Thymus (tissue), 11 donors: ENCODE measurements at regions not wholly inside any gene's neighbourhood (a gene's known extent, or its start where the extent isn't known, plus 50 kb on each side); places are given as distances from the start of the nearest gene placed in this dataset.

Experiments
- DNase-seq, 9 donors: peaks; one replicate each; pipeline ENCODE4 v3.0.0-alpha.2; 2013; ENCODE audit warnings: low spot score in 9 of 9, low read depth in 6 of 9, missing footprints in 1 of 9
- H3K27ac ChIP-seq, 2 donors: one replicate each; pipeline ENCODE4 v1.5.1; 2013; ENCODE audit warnings: control low read depth in 1 of 2, low read depth in 1 of 2, low read length in 1 of 2, mild to moderate bottlenecking in 1 of 2, moderate library complexity in 1 of 2
- H3K27me3 ChIP-seq, 2 donors: one replicate each; pipeline ENCODE4 v1.5.1; 2013; ENCODE audit warnings: low read length in 1 of 2; ENCODE audit not compliant: control insufficient read depth in 2 of 2, insufficient read depth in 1 of 2
- H3K36me3 ChIP-seq, 2 donors: one replicate each; pipeline ENCODE4 v1.5.1; 2013; ENCODE audit warnings: low read length in 1 of 2, mild to moderate bottlenecking in 1 of 2, moderate library complexity in 1 of 2; ENCODE audit not compliant: control insufficient read depth in 2 of 2, insufficient read depth in 2 of 2
- H3K4me1 ChIP-seq, 2 donors: one replicate each; pipeline ENCODE4 v1.5.1; 2013; ENCODE audit warnings: low read length in 2 of 2; ENCODE audit not compliant: control insufficient read depth in 2 of 2, insufficient read depth in 2 of 2
- H3K4me3 ChIP-seq, 2 donors: one replicate each; pipeline ENCODE4 v1.5.1; 2013; ENCODE audit warnings: low read length in 2 of 2, control low read depth in 1 of 2, mild to moderate bottlenecking in 1 of 2
- H3K9me3 ChIP-seq, 2 donors: one replicate each; pipeline ENCODE4 v1.5.1; 2013; ENCODE audit warnings: low read length in 1 of 2, mild to moderate bottlenecking in 1 of 2; ENCODE audit not compliant: control insufficient read depth in 2 of 2, insufficient read depth in 1 of 2
- WGBS: extraction: QIAGEN DNeasy Blood & Tissue Kit; methylation state at CpG from one replicate; pipeline ENCODE4 v1.1.7; 2013; 5-methylcytosine and 5-hydroxymethylcytosine counted together
- donor health status: healthy.

- H3K9me3 ChIP-seq, result no peaks in the 10 kb centered on the region
- H3K27ac ChIP-seq, result no peak overlapping the region
- no peak for DNase-seq
- H3K4me1 ChIP-seq, result no peaks in the 10 kb centered on the region
- H3K27me3 ChIP-seq, result no peaks in the 10 kb centered on the region
- no peaks in the 10 kb centered on the region for H3K36me3 ChIP-seq
- no peak overlapping the region for H3K4me3 ChIP-seq
Observed at GRCh38 chr11:111011275-111011594, 234.3 kb upstream of the POU2AF2 start.

DNA sequence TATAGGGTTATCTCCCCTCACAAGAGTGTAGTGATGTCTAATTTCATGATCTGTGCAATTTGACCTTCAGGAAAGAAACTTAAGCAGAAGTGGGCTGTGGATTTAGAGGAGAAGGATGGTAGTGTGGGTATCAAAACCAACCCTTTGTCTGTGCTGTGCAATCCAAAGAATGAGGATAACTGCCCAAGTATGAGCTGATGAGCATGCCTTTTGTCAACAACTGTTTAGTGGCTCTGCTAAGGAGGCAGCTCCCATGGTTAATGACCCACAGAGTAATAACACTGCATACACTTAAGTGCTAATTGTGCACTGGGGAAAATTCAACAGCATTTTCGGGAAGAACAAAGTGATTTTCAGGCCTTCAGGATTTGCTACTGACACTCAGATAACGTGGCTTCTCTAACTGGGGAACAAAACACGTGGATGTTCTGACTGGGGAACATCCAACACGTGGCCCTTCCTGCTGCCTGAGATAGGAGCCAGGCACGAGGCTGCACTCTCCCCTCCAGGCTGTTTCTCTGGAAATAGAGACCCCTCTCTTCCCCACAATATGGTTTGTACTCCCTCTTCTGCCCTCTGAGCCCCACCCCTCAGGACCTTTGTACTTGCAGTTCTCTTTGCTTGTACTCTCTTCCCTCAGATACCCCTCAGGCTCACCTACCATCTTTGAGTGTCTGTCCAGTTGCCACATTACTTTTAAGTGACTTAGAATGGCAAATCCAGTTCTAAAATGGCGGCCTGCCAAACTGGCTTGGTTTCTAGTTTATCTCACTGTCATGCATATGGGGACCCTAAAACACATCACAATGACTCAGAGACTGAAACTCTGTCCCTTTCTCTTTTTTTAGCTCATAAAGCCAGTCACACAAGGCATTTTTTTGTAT, 234.9 kb upstream of the POU2AF2 start:
- no peak overlapping the region for H3K4me3 ChIP-seq
- H3K27ac ChIP-seq, result no peak overlapping the region
- no peaks in the 10 kb centered on the region for H3K9me3 ChIP-seq
- H3K4me1 ChIP-seq, result no peaks in the 10 kb centered on the region
- WGBS, result 90% methylated on average over 6 of the region's 6 CpGs
- H3K27me3 ChIP-seq, result no peaks in the 10 kb centered on the region
- no peaks in the 10 kb centered on the region for H3K36me3 ChIP-seq
- DNase-seq, result no peak

DNA sequence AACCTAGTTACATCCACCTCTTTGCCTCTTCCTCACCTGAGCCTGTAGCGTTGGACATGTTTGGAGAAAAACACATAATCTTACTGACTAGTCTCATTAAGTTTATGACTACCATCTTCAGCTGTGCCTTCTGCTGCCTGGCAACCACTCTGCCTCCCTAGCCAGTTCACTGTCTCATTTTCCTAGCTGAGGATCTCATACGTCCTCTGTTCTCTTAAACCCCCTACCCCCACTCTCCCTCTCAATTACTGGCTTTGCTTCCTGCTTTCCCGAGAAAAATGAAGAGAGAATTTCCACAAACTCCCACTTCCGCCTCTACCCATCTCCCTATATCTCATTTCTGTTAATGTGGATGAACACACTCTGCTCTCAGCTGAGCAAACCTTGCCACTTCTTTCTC, 239.3 kb upstream of the POU2AF2 start:
- peaks cover 0 to 4% of the 10 kb centered on the region in 2 donors for H3K4me1 ChIP-seq
- WGBS, result 93% methylated on average over 4 of the region's 4 CpGs
- H3K4me3 ChIP-seq, result no peak overlapping the region
- H3K27ac ChIP-seq, result no peak overlapping the region
- H3K27me3 ChIP-seq, result no peaks in the 10 kb centered on the region
- H3K36me3 ChIP-seq, result no peaks in the 10 kb centered on the region
- no peaks in the 10 kb centered on the region for H3K9me3 ChIP-seq
- DNase-seq, result no peak

GRCh38 chr11:111001986-111002611, 243.4 kb upstream of the POU2AF2 start:
- no peaks in the 10 kb centered on the region for H3K27me3 ChIP-seq
- WGBS, result 98% methylated on average over 3 of the region's 3 CpGs
- peaks cover 0 to 4% of the 10 kb centered on the region in 2 donors for H3K4me1 ChIP-seq
- no peak overlapping the region for H3K4me3 ChIP-seq
- no peaks in the 10 kb centered on the region for H3K36me3 ChIP-seq
- no peaks in the 10 kb centered on the region for H3K9me3 ChIP-seq
- no peak overlapping the region for H3K27ac ChIP-seq
- DNase-seq, result no peak

DNA sequence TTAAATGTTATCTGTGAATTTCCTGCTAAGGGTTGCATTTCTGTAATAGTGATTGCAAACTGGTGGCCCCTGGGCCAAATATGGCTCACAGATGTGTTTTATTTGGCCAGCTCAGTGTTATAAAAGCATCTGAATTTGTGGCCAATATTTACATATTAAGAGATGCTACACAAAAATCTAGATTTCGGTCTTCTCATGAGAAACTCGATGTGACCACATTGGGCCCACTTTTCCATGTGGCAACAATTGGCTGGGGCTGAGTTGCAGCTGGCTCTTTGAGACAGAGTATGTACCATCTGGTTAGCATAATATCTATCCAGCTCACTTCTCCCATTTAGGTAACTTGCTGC, 244.5 kb upstream of the POU2AF2 start:
- H3K4me1 ChIP-seq, result peaks cover 0 to 4% of the 10 kb centered on the region in 2 donors
- H3K4me3 ChIP-seq, result no peak overlapping the region
- no peak for DNase-seq
- H3K36me3 ChIP-seq, result no peaks in the 10 kb centered on the region
- no peaks in the 10 kb centered on the region for H3K9me3 ChIP-seq
- H3K27me3 ChIP-seq, result no peaks in the 10 kb centered on the region
- no peak overlapping the region for H3K27ac ChIP-seq
- 98% methylated on average over 2 of the region's 2 CpGs for WGBS

DNA sequence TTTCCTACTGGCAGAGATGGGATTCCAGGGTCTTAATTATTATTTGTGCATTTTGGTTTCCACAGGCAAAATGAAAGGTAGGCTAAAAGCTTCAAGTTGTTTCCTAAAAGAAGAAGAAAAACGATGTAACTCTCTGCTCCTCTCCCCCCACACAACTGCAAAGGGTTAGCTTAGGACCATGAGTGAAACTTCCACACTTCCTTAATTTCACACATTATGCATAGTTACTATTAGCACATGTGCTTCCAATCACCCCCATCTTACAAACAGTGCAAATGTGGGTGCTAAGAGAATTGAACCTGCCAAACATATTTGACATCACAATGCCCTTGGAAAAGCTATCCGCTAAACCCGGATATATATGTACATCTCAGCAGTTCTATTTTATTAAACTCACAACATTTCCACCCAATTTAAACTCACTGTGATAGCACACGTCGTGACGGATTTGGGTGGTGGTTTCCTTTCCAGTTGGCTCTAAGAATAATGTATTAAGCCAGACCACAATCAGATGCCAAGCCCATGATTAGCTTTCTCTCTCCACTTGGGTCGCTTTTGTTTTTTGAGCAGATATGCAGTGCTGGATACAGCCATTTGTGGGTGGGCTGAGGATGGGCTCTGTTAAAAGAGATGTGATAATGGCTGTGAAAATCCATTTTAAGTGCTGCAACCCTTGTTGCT, 245.0 kb upstream of the POU2AF2 start:
- WGBS, result 89% methylated on average over 7 of the region's 7 CpGs
- Histone ChIP-seq H3K27me3 (no peaks in the 10 kb centered on the region), H3K36me3 (no peaks in the 10 kb centered on the region), H3K4me1 (peaks cover 0 to 4% of the 10 kb centered on the region in 2 donors), H3K27ac (no peak overlapping the region), H3K9me3 (no peaks in the 10 kb centered on the region), H3K4me3 (no peak overlapping the region)
- DNase-seq, result no peak

DNA sequence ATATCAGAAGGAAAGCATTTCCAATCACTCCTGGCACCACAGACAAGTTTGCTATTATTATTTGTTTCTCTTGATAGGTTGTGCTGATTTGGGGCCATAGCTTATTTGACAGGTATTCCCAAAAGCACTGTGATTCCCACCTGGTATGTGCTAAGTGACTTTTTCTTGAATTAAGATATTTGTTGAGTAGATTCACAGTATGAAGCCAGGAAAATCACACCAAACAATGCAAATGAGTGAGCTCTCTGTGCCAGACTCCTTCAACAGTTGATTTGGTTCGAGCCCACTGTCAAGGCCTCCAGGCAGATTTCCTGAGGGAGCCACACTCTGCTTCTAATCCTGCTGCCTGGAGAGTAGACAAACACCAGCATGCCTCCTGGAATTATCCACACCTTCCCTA, 253.0 kb upstream of the POU2AF2 start:
- Histone ChIP-seq H3K4me3 (no peak overlapping the region), H3K36me3 (no peaks in the 10 kb centered on the region), H3K27me3 (no peaks in the 10 kb centered on the region), H3K4me1 (no peaks in the 10 kb centered on the region), H3K27ac (no peak overlapping the region), H3K9me3 (no peaks in the 10 kb centered on the region)
- WGBS, result 89% methylated on average over 1 of the region's 1 CpG
- DNase-seq, result no peak

- Histone ChIP-seq H3K4me3 (no peak overlapping the region), H3K36me3 (no peaks in the 10 kb centered on the region), H3K9me3 (no peaks in the 10 kb centered on the region), H3K27me3 (no peaks in the 10 kb centered on the region), H3K4me1 (no peaks in the 10 kb centered on the region), H3K27ac (no peak overlapping the region)
- no peak for DNase-seq
- 95% methylated on average over 4 of the region's 4 CpGs for WGBS
Observed at GRCh38 chr11:110991661-110992355, 253.7 kb upstream of the POU2AF2 start.

DNA sequence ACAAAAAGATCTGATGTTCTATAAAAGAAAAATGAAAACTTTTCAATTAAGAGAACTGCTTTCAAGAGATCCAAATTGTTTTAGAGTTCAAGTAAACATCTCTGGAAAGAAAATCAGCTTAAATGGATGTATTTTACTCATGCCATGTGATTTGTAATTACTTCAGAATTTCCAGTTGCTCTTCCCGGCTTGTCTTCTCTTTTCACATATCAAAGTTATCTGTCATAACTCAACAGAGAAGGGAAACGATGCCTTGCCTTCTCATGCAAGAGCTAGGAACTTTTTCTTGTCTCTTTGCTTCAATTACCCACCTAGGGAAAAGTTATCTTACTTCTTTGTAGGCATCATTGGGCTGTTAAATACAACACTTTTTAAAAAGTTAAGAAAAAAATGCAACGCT, 255.2 kb upstream of the POU2AF2 start:
- DNase-seq, result no peak
- no peak overlapping the region for H3K4me3 ChIP-seq

More for the DNA sequence above, 255.2 kb upstream of the POU2AF2 start:
- no peaks in the 10 kb centered on the region for H3K27me3 ChIP-seq
- H3K9me3 ChIP-seq, result no peaks in the 10 kb centered on the region
- H3K36me3 ChIP-seq, result no peaks in the 10 kb centered on the region
- no peak overlapping the region for H3K27ac ChIP-seq
- 94% methylated on average over 3 of the region's 3 CpGs for WGBS
- no peaks in the 10 kb centered on the region for H3K4me1 ChIP-seq
